Epithelial cell of esophagus (primary cell): ENCODE measurements at regions not wholly inside any gene's neighbourhood (a gene's known extent, or its start where the extent isn't known, plus 50 kb on each side); places are given as distances from the start of the nearest gene placed in this dataset.
A peak's percentile ranks its signal among the peaks of the same experiment; 100 is the strongest.

Source experiments
- DNase-seq: peaks from one replicate; pipeline ENCODE4 v3.0.0; 2010; ENCODE audit warnings: low read depth
- H3K4me3 ChIP-seq: 2 replicates; pipeline ENCODE4 v1.5.1; 2011; ENCODE audit warnings: mild to moderate bottlenecking, low read length, control low read depth
- TF ChIP-seq, protein P1 (sequence below): IDR thresholded peaks from 2 replicates; pipeline ENCODE4 v1.5.1; 2011; ENCODE audit warnings: low read depth, mild to moderate bottlenecking, low read length, control low read depth, inconsistent platforms; ENCODE audit not compliant: insufficient read depth; ENCODE audit errors: missing control alignments

DNA sequence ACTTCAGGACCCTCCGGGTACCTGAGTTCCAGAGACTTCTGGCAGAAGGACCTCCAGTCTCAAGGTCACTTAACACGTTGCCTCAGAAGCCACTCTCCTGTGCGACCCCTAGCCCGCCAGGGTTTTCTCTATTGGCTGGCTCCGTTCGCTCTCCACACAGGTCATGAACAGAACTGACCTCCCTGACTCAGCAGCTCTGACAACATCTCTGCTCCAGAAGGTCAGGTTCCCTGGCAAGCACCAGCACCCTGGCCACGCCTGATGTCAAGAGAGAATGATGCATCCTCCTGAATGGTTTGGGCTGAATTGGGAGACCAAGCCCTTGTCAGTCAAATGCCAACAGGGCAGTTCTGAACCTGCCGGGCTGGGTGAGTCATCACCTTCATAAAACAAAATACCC is 84.3 kb upstream of the TMEM45B start:
- peak; percentile 85 for DNase-seq
- TF ChIP-seq, protein P1, sequence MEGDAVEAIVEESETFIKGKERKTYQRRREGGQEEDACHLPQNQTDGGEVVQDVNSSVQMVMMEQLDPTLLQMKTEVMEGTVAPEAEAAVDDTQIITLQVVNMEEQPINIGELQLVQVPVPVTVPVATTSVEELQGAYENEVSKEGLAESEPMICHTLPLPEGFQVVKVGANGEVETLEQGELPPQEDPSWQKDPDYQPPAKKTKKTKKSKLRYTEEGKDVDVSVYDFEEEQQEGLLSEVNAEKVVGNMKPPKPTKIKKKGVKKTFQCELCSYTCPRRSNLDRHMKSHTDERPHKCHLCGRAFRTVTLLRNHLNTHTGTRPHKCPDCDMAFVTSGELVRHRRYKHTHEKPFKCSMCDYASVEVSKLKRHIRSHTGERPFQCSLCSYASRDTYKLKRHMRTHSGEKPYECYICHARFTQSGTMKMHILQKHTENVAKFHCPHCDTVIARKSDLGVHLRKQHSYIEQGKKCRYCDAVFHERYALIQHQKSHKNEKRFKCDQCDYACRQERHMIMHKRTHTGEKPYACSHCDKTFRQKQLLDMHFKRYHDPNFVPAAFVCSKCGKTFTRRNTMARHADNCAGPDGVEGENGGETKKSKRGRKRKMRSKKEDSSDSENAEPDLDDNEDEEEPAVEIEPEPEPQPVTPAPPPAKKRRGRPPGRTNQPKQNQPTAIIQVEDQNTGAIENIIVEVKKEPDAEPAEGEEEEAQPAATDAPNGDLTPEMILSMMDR: no peak
- H3K4me3 ChIP-seq: no peak overlapping the region

DNA sequence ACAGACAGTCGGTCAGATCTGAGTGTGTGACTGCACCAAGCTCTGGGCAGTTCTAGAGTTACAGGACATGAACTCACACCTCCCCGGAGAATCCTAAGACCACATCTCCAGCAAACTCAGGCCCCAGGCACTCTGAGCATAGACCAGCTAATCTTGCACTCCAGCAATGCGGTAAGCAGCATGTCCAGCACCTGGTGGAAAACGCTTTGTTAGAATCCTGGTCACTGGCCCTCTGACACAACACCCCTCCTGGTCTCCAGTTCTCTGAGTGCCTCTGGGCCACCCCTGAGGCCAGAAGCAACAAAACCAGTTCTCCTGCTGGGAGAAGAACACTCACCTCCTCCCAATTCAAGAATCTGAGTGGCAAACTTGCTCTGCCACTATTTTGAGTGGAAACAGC is 82.7 kb upstream of the TMEM45B start:
- TF ChIP-seq, protein P1: no peak
- H3K4me3 ChIP-seq: no peak overlapping the region
- DNase-seq: peak; percentile 29

DNA sequence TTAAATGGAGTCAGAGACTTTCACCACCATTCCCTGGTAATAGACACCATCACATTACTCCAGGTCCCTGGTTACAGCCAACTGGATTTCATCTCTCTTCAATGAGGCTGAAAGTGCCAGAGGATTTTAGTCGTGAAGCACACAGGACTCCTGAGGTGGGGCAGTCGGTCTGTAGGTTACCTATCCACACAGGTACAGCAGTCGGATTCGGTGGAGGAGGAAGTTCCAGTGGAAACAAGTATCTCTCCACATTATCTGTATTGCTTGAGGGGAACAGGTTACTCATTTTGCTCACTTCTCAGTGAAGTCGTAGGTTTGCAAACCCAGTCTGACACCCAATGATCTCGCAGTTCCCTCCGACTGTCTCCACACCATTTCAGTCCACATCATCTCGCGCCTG is 82.3 kb upstream of the TMEM45B start:
- no peak for DNase-seq
- TF ChIP-seq, protein P1: no peak

DNA sequence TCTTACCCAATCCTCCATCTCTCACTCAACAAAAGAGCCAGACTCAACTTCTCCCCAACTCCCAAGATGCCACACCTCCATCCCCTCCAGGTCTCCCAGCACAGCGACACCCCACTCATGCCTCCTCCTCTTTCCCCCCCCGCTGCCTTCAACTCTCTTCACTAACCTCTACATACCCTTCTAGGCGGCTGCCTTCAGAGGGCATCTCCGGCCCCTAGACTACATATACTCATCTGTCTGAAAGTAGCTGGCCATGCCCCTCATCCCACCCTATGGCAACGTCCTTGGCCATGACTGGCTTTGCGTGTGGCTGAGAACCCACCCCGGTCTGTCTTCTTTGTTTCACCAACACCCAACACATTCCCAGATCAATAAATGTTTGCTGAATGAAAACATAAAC is 81.7 kb upstream of the TMEM45B start:
- DNase-seq: no peak
- H3K4me3 ChIP-seq: no peak overlapping the region

More for the DNA sequence above, 82.3 kb upstream of the TMEM45B start:
- no peak overlapping the region for H3K4me3 ChIP-seq

DNA sequence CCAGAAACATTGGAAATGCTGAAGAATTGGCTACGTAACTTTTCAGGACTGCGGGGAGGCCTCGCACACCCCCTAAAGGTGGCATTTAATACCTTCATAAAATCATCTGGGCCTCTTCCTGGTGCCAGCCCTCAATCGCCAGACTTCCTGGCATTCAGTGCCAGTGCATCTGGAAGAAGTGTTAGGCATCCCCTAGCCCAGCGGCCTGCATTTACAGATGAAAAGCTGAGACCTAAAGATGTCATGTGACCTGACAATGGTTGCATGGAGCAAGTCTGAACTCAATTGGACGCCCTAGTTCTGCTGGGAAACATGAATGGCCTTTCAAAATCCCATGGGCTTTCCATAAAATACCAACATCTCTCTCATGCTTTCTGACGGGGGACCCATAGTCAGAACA is 81.0 kb upstream of the TMEM45B start:
- no peak for DNase-seq
- TF ChIP-seq, protein P1: no peak
- no peak overlapping the region for H3K4me3 ChIP-seq

More for the DNA sequence above, 81.7 kb upstream of the TMEM45B start:
- TF ChIP-seq, protein P1: no peak

DNA sequence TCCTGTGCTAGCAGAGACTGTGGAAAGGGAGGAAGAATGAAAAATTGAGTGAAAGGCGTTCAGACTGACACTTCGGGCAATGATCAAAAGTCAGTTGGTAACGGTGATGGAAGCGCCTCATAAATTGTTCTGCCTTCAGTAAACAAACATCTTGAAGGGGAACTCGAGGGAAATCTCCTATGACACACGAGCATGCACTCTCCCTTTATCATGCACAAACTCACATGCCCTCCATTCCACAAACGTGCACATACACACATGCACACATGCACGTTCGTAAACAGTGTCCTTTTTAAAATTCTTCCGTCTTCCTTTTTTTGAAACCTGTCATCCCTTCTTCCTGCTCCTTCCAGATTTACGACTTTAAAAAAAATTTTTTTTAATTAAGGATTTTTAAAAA is 77.8 kb upstream of the TMEM45B start:
- H3K4me3 ChIP-seq: no peak overlapping the region
- TF ChIP-seq, protein P1: no peak
- DNase-seq: no peak

DNA sequence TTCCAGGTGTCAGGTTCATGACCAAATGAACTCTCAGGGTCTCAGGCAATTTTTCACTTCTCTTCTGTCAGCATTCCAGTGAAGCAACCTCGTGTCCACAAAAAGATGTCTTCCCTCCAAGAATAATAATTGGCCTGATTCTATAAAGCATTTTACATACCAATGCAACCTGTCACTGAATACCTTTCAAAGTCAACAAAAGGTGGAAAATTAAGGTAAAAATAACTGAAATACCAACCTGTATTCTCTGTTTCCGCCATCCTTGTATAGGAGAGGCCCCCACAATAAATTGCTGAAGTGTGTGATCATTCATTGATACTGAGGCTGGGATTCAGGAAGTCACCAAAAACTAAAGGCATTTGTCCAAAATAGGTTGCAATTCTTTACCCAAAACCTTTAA is 77.4 kb upstream of the TMEM45B start:
- TF ChIP-seq, protein P1: no peak
- no peak overlapping the region for H3K4me3 ChIP-seq
- DNase-seq: no peak
